ENCODE measurements at regions not wholly inside any gene's neighbourhood (a gene's known extent, or its start where the extent isn't known, plus 50 kb on each side); places are given as distances from the start of the nearest gene placed in this dataset.

DNA sequence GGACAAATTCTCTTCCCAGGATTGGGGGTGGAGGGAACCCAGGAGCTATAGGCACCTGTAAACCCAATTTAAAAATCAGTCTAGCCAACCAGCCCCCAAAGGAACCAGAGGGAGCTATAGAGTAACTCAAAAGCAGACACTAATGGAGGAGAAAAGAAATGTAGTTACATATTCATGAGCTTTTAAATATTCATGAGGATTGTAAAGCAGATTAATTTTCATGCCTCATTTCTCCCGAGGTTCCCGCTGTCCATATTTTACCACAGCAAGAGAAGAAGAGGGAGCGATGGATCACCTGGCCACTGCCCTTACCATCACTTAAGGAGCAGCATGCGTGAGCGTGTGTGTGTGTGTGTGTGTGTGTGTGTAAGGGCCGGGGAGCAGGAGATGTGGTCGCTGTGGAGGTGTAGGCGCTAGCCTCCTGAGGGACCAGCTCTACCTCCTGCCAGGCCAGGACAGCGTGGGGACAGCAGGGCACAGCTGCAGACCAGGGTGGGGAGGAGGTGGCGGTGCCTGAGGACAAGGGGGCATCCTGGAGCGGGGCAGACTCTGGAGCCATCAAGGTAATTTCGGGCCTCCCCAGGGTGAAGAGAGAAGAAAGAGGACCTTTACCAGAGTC, 100.7 kb upstream of the THY1 start:
- no peak for DNase-seq (ENCODE audit: low read depth in 3 of 3, low spot score in 1 of 3)

DNA sequence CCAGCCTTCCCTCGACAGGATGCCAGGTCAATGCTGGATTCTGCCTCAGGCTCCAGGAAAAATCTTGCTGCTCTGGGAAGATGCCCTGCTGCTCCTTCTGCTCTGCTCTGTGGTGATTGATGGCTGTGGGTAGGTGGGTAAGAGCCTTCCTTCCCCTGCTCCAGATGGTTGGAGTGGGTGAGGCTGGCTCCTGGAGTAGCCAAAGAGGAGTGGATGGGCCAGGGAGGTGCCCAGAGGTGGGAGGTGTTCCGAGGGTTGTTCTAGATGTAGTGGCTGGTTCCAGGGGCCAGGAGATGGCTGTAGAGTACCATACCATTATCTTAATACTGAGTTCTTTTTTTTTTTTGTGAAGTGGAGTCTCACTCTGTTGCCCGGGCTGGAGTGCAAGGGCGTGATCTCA, 99.6 kb upstream of the THY1 start:
- DNase-seq (ENCODE audit: low read depth in 3 of 3, low spot score in 1 of 3), result no peak

DNA sequence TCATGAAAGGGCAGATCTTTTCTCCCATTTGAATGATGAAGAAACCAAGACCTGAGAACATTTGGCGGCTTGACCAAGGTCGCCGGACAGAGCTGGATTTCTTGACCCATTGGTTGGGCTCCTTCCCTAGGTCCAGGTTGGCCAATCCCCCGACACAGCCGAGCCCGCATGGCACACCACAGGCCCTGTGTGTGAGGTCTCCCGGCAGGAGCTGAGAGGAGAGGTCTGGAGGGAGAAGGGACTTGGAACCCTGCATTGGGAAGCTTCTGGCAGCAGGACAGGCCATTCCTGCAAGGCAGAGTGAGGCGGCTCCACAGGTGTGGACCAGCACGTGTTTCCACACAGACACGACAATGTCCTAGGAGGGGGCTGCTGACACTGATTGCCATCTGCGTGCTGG, 98.6 kb upstream of the THY1 start:
- DNase-seq (ENCODE audit: low read depth in 3 of 3, low spot score in 1 of 3), result no peak

DNA sequence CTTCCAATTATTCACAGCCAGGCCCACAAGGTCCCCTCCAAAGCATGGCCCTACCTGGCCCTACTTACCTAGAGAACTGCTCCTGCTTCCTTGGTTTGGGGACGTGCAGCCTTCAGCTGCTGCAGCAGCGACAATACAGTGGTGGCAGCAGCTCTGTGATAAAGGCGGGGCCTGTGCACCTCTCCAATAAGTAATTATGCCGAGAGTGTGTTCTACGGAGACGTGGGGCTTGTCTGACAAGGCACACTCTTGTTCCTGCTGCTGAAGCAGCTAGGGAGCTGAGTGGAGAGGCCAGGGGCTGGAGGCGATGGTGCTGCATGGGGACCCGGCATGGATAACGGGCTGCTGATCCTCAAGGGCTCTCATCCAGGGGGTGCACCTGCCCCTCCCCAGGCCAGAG, 98.0 kb upstream of the THY1 start:
- no peak for DNase-seq (ENCODE audit: low read depth in 3 of 3, low spot score in 1 of 3)

DNA sequence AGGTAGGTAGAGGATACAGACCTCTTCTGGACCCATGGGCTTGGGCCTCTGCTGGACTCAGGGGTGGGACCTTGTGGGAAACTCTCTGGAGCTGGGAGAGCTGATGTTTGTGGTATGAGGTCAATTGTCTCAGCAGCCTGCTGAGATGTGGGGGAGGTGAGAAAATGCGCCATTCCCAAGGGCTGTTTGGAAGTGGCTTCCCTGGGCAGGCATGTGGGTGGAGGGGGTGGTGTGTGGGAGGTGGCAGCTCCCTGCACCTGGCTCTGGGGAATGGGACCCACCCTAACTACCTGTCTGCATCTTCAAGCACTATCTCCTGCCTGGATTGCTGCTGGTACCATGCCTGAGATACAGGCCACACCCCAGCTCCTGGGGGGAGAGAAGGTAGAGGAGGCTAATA, 97.4 kb upstream of the THY1 start:
- DNase-seq (ENCODE audit: low read depth in 3 of 3, low spot score in 1 of 3), result no peak

DNA sequence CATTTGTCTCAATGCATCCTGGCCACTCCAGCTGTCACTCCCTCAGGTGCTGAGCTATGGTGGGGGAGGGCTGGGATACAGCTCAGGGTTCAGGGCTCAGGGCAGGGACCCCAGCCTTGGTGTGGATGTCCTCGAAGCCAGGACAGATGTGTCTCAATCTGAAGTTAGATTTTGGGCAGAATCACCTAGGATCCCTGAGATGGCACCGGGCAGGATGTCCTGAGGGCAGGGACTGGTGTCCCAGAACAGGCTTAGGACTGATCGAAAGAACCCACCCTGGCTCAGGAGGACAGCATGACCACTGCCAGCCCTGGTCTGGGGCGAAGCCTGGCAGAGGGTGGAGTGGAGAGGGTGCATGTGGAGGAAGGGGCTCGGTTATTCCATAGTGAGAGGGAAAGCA, 96.8 kb upstream of the THY1 start:
- DNase-seq (ENCODE audit: low read depth in 3 of 3, low spot score in 1 of 3), result no peak

DNA sequence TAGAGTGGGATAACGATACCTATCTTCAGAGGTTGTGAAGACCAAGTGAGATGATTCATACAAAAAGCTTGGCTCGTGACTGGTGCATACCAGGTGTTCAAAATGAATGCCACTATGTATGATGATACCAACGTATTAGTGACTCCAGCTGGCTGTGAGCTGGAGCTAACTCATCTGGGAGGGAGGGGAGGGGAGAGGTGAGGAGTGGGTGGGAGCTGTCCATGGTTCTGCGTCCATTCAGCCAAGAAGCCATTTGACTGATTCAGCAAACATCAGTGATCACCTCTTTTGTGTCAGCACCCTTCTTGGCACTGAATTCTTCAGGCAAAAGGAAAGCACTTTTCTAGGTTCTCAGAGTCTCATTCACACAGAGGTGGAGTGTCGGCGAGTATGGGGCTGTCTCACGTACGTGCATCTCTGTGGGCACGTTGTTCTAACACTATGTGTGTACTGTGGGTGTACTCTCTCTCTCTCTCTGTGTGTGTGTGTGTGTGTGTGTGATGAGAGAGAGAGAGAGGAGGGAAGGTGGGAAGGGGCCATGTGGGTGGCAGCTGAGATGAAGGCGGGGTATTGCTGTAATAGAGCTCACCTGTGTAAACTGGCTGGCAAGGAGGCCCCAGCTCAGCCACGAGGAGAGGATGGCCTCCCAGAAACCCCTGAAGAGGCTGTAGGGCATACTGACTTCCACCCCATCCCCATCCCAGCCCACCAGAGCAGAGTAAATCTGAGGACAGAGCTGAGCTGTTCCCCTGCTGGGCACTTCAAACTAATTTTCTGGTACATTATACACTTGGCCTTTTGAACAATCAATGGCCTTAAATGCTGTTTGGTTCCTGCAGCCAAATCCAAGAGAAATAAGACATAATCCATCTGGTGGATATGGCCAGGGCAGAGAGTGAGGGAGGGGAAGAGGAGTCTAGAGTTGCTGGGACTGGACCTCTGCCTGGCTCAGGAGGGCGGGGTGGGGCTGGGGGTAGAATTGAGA, 96.1 kb upstream of the THY1 start:
- DNase-seq (ENCODE audit: low read depth in 3 of 3, low spot score in 1 of 3), result no peak

DNA sequence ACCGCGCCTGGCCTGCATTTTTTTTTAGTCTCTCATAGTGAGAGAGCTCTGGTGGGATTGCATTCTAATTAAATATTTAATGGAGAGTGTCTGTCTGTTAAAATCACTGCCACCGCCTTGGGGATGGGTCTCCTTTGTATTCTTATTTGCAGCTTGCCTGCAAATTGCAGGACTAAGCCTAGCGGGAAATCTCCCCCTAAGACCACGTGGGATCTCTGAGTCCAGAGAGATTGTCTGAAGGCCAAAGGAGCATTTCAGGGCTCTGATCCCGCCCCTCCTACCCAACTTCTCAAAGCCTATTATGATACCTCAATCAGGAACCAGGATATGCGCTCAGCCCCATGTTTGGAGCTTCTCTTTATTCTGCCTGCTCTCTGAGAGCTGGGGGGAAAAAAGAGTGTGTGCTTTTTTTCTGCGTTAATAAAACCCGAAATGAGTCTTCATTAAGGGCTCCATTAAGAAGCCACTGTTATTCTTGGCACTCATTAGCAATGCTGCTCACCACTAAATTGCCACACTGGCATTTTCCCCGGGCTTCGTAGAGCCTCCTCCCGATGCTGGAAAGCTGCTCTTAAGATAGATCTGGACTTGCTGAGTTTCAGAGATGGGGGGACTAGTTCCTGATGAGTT, 92.9 kb upstream of the THY1 start:
- DNase-seq (ENCODE audit: low read depth in 3 of 3, low spot score in 1 of 3), result no peak

DNA sequence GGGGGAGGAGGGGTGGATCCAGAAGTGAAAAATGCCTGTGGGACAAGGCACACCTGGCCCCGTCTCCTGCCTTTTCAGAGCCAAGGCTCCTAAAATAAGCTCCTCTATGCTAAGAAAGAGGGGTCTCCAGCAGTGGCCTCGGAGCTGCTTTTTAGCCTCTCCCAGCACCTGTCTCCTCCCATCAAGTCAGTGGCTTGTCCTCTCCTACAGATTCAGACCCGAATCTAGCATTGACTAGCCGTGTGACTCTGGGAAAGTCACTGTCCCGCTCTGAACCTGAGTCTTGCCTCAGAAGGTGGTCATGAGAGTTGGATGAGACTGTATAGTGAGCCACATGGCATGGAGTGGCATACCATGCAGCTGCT, 90.8 kb upstream of the THY1 start:
- no peak for DNase-seq (ENCODE audit: low read depth in 3 of 3, low spot score in 1 of 3)

DNA sequence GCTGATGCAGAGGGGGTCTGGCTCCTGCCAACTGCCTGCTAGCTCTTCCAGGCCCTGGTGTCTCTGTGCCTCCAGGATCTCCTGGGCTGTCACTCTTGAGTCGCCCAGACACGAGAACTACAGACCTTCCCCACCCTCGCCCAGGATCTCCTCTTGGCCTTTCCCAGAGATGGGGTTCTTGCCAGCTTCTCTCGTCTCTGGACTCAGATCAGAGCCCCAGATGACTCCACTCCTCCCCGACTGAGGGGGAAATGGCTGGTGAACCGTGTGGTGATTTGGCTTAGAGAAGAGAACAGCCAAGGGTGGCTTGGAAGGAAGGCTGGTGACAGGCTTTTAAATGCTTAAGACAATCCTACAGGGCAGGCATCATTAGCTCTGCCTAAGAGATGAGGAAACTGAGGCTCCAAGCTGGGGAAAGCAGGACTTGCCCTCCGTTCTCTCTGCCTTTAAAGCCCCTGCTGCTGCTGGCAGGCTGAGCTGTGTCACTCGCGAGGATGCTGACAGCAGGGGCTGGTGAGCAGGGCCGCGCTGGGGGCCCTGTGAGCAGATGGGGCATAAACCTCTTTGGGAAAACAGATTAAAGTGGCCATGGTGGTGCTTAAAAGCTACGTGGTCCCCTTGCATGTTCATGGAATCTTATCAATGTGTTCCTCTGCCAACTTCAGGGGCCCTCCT, 90.3 kb upstream of the THY1 start:
- DNase-seq (ENCODE audit: low read depth in 3 of 3, low spot score in 1 of 3), result no peak

DNA sequence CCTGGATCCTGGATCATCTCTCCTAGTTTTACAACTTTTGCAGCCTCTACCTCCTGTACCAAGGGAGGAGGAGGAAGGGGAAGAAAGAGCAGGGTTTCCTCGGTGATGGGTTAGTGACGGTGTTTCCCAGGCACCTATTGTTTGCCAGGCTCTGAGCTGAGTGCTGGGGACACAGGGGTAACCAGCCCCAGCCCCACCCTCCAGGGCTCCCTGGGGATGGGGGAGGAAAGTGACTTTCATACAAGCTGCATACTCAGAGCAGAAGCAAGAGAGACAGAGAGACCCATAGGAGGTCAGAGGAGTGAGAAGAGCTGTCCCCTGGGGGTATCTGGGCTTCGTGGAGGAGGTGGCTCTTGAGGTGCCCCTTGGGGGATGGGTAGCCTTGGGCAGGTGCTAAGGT, 89.4 kb upstream of the THY1 start:
- DNase-seq (ENCODE audit: low read depth in 3 of 3, low spot score in 1 of 3), result no peak

DNA sequence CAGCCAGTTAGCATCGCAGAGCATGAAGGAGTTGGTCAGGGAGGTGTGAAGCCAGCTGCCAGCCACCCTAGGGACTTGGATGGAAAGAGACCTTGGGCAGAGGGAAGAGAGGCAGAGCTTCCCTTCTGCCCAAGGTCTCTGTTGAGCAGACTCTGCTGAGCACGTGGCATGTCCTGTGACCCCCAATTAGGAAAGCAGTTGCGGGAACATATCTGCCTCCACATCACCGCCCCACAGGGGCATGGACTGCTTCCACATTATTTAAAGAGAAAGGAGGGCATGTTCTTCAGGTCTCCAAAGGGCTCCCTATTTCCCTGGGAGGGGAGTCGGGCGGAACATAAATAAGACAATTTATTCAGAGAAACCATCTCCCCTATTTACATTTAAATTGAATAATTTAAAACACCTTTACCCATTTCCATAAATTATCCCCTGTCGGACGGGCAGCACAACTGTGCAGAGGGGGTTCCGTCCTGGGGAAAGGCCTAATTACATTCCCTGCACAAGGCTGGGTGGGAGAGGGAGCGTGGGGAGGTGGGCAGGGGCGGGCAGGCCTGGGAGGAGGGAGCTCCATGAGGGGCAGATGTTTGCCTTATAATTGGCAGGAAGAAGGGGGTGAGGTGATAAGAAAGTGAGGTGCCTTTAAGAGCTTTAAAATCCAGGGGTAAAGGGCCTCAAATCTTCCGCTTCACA, 88.8 kb upstream of the THY1 start:
- DNase-seq (ENCODE audit: low read depth in 3 of 3, low spot score in 1 of 3), result no peak

DNA sequence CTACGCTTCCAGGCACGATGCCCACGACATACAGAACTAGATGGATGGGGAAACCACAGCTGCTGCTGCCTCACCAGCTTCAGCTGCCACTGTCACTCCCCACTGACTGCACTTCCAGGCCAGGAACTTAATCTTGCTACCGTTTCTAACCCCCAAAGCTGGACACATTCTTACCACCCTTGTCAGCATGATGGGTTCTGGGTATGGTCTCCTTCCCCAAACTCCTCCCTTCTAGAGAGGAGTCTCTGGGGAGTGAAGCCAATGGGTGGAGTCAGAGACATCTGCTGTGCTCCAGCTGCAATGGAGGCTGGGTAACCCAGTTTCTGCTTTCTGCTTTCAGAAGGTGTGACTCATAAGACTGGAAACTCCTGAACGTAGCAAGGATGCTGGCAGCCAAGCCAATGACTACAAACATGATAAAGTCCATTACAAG, 87.0 kb upstream of the THY1 start:
- DNase-seq (ENCODE audit: low read depth in 3 of 3, low spot score in 1 of 3), result no peak

DNA sequence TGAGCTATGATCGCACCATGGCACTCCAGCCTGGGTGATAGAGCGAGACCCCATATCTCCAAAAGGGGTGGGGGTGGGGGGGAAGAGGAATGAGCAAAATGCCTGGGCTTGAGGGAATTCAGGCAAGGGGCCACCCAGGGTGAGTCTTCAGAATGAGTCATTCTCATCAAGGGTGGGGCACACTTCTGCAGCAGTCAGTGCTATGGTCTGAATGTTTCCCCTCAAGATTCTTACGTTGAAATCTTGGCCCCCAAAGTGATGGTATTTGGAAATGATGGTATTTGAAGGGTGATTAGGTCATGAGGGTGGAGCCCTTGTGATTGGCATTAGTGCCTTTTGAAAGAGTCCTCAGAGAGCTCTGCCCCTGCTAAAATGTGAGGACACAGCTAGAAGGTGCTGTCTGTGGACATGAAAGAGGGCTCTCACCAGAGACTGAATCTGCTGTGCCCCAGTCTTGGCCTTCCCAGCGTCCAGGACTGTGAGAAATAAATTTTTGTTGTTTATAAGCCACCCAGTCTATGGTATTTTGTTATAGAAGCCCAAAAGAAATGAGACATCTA, 86.4 kb upstream of the THY1 start:
- DNase-seq (ENCODE audit: low read depth in 3 of 3, low spot score in 1 of 3), result no peak

DNA sequence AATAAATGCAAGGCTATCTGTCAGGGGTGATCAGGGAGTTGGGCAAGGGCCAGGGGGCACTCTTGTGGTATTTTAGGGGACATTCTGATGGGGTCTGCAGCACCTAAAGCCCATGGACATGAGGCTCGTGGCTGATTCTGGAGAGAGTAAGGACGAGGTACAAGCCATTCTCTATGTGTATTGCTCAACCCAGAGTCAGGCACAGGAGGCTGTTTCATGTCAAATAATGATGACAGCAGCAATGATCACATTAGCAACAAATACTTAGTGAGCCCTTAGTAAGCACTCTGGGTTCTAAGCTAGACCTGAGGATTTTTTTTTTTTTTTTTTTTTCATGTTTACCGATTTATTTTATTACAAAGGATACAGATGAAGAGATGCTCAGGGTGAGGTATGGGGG, 83.5 kb upstream of the THY1 start:
- no peak for DNase-seq (ENCODE audit: low read depth in 3 of 3, low spot score in 1 of 3)

DNA sequence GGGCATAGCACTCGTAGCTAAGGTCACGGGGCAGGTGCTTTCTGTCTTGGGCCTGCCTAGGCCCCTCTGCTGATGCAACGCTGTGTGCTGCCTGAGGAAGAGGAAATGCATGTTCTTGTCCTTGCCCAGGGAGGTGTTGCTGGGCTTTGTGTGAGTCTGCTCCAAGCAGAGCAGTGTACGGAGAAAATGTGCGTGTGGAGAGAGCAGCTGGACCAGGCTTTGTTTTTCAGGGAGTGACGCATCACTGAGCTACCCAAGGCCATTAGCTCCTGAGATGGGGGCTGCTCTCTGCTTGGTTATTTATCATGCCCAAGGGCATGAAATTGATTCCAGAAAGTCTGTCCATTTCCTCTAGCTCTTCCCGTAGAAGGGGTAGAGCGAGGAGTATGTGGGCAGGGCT, 82.9 kb upstream of the THY1 start:
- no peak for DNase-seq (ENCODE audit: low read depth in 3 of 3, low spot score in 1 of 3)

DNA sequence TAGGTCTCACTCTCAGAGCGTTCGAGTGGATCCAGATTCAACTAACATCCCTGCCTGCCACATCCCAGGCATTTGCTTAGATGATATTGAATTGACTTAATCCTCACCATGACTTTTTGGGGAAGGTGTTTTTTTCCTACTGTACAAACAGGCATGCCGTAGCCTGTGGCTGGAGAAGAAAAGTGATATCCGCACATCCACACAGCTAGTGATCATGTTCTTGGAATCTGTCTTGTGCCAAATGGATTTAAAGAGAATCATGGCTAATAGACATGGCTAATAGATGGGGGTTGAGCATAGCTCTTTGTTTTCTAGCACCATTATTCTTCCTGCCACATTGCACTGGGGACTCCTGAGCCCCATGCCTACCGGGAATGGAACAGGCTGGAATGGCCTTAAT, 82.1 kb upstream of the THY1 start:
- no peak for DNase-seq (ENCODE audit: low read depth in 3 of 3, low spot score in 1 of 3)

DNA sequence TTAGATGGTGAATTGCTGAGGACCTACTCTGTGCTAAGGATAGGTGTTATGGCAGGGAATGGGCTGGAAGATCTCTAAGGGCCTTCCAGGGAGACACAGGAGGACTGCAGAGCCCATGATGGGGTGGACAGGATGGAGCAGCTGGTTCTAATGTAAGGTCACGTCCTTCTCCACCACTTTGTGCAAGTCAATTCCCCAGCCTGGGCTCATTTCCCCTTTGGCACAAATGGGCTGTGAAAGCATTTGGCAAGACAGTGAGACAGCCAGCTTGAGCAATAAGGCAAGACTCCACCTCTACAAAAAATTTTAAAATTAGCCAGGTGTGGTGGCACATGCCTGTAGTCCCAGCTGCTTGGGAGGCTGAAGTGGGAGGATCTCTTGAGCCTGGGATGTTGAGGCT, 81.4 kb upstream of the THY1 start:
- DNase-seq (ENCODE audit: low read depth in 3 of 3, low spot score in 1 of 3), result no peak

DNA sequence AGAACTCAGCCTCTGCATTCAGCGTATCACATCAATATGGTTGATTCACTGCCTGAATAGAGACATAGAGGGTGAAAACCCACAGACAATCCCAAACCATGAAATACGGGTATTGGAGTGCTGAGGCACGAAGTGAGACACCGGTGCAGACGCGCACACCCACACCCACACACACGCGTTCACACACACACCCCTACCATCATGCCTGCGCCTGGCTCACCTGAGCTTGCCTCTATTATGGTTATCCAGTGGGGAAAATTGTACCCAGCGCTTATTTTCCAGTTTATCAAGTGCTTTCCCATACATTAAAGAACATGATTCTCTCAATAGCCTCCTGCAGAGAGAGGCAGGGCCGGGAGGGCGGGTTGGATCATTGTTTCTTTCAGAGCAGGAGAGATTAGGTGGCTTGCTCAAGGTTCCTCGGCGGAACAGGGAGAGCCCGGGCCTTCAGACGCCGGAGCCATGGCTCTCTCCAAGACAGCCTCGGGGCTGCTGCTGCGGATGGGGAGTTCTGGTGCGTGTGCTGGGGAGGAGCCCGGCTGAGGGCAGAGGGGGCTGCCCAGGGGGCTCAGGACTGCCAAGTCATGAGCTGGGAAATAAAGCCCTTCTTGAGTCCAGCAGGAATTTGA, 78.9 kb upstream of the THY1 start:
- no peak for DNase-seq (ENCODE audit: low read depth in 3 of 3, low spot score in 1 of 3)

DNA sequence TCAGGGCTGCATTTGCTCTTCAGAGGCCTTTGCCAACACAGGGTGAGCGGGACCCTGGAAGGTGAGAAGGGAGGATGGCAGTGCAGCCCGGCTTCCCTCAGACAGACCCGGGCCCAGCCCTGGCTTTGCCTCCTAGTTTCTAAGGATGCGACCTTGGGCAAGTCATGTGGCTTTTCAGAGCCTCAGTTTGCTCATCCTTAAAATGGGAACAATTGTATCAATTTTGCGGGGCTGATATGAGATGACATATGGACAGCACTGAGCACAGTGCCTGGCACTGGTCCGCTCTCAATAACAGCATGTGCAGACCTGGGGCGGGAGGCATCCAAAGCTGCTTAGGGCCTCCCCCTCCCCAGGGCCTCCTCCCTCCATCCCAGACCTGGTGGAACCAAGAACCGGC, 74.7 kb upstream of the THY1 start:
- no peak for DNase-seq (ENCODE audit: low read depth in 3 of 3, low spot score in 1 of 3)

All from stimulated activated CD4-positive, alpha-beta T cell treated with anti-CD3 and anti-CD28 coated beads, TNF-alpha, amount 100 ng/mL, for 1 hour (primary cell).